Epidermal melanocyte (primary cell): ENCODE measurements at regions not wholly inside any gene's neighbourhood (a gene's known extent, or its start where the extent isn't known, plus 50 kb on each side); places are given as distances from the start of the nearest gene placed in this dataset.

Experiments used
- DNase-seq: peaks from one replicate; pipeline ENCODE4 v3.0.0; 2011; ENCODE audit warnings: low spot score; ENCODE audit not compliant: insufficient read length

- DNase-seq, result no peak
Measured at GRCh38 chr21:38958940-38959691, 153.4 kb downstream of the ETS2 start.

GRCh38 chr21:38958323-38958705 is 152.6 kb downstream of the ETS2 start:
- DNase-seq, result no peak

GRCh38 chr21:38957575-38958322 is 152.0 kb downstream of the ETS2 start:
- DNase-seq, result no peak

GRCh38 chr21:38956856-38957571 is 151.3 kb downstream of the ETS2 start:
- DNase-seq, result no peak

GRCh38 chr21:38956521-38956855 is 150.8 kb downstream of the ETS2 start:
- no peak for DNase-seq

GRCh38 chr21:38956007-38956406 is 150.3 kb downstream of the ETS2 start:
- no peak for DNase-seq

GRCh38 chr21:38955495-38955894 is 149.8 kb downstream of the ETS2 start:
- no peak for DNase-seq

GRCh38 chr21:38954588-38955004 is 148.9 kb downstream of the ETS2 start:
- no peak for DNase-seq

GRCh38 chr21:38953516-38953915 is 147.8 kb downstream of the ETS2 start:
- no peak for DNase-seq

GRCh38 chr21:38952890-38953289 is 147.2 kb downstream of the ETS2 start:
- no peak for DNase-seq

- DNase-seq, result no peak
Measured at GRCh38 chr21:38951095-38951730, 145.5 kb downstream of the ETS2 start.

- DNase-seq, result no peak
Measured at GRCh38 chr21:38950435-38951094, 144.8 kb downstream of the ETS2 start.

GRCh38 chr21:38949070-38949380 is 143.3 kb downstream of the ETS2 start:
- DNase-seq, result no peak

- DNase-seq, result no peak
Measured at GRCh38 chr21:38948377-38949069, 142.8 kb downstream of the ETS2 start.

- no peak for DNase-seq
Measured at GRCh38 chr21:38945545-38946245, 140.0 kb downstream of the ETS2 start.

GRCh38 chr21:38944903-38945302 is 139.2 kb downstream of the ETS2 start:
- DNase-seq, result no peak

- no peak for DNase-seq
Measured at GRCh38 chr21:38944402-38944801, 138.7 kb downstream of the ETS2 start.

- no peak for DNase-seq
Measured at GRCh38 chr21:38942748-38943211, 137.1 kb downstream of the ETS2 start.

- no peak for DNase-seq
Measured at GRCh38 chr21:38938769-38939168, 133.0 kb downstream of the ETS2 start.

- DNase-seq, result no peak
Measured at GRCh38 chr21:38938343-38938742, 132.6 kb downstream of the ETS2 start.
